Inflammatory macrophage treated with lipopolysaccharide for 4 hours (primary cell): ENCODE measurements at regions not wholly inside any gene's neighbourhood (a gene's known extent, or its start where the extent isn't known, plus 50 kb on each side); places are given as distances from the start of the nearest gene placed in this dataset.

Experiments used
- DNase-seq: peaks from one replicate; pipeline ENCODE4 v3.0.0-alpha.2; 2020

DNA sequence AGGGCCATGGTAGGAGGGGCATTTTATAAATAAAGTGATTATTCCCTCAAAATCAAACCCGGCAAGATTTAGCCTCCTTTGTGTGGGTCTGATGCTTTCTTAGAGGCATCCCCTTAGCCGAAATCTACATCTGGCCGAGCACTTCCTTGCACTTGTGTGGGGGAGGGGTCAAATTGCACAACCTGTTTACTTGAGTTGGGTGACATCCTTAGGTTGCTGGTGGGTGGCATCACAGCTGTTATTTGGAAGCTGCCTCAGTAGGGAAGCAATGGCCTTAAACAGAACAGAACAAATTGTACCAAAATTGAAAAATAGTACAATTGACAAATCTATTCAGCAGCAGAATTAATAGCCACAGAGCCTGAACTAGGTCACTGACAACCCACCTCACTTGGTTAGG, 546.1 kb downstream of the SNAPC1 start:
- no peak for DNase-seq

DNA sequence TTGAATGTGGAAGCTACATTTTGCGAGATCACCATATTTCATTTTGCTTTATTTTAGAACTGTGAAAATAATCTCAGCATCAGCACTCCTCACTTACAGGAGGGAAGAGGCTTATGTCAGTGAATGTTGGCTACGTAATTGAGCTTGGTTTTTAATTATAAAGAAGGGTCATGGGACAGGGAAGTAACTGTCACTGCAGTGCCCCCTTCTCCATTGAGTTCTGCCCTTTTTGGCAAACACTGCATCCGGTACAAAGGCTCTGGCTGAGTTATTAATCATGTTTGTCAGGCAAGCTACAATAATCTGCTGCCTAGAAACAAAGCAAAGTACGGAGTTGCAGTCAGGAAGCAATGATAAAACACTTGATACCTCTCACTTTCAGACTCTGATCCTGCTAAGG, 546.7 kb downstream of the SNAPC1 start:
- no peak for DNase-seq

DNA sequence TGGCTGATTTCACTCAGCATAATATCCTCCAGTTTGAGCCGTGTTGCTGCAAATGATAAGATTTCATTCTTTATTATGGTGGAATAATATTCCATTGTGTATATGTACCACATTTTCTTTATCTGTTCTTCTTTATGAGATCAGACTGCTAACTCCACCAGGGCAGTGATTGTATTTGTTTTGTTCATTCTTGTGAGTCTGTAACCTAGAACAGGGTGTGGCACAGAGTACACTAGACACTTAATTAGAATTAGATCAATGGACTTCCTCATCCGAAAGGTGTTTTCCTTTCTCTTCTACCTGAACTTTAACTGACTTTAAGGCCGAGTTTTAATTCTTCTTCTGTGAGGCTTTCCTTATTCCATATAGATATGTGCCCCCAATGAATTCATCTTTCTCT, 551.0 kb downstream of the SNAPC1 start:
- no peak for DNase-seq

DNA sequence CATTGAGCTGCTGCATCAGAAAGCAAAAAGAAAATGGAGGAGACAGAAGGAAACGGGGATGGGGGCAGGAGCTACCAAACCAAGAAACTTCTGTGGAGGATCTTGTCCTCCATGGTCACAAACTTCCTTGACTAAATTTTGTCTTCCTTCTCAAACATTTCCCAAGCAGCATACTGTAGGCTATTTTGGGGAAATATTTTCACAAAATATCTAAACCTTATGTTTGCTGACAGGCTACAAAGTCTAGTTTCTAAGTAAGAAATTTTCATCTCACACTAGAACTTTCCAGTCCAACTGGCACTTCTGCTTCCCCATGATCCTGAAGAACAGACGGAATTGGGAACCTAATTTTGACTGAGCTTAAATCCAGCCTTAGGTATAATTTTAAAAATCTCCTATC, 552.0 kb downstream of the SNAPC1 start:
- no peak for DNase-seq

DNA sequence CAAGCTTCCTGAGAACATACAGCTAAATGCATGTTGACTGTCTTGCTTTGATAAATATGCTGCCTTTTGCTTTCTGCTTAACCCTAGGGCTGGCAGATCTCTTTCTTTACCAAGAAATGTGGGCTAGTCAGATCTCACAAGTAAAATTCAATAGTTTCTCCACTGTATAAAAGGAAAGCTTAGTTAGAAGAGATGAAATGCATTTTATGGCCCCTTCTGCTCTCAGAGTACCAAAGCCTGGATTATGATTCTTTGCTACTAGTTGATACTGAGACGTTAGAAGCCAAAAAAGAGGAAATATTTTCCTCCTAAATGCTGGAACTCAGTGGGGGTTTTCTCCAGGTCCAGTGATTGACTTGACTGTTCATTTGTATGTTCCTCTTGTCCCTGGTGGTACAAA, 552.7 kb downstream of the SNAPC1 start:
- DNase-seq, result no peak

DNA sequence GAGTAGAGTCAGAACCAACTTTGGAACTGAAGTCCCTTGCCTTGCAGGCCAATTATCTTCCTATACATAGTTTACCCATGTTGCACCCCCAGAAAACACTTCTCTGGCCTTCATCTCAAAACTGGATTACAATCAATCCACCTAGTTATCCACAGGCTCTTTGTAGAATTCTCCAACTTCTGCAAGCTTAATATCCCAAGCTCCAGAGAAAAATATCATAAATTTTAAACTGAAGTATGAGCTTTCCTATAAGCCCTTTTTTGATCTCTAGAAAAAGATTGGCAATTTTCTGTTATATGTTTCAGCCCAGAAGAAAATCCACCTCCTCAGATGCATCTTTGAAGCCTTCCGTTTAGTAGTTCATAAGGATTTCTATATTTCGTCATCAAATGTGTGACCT, 553.4 kb downstream of the SNAPC1 start:
- DNase-seq, result no peak

DNA sequence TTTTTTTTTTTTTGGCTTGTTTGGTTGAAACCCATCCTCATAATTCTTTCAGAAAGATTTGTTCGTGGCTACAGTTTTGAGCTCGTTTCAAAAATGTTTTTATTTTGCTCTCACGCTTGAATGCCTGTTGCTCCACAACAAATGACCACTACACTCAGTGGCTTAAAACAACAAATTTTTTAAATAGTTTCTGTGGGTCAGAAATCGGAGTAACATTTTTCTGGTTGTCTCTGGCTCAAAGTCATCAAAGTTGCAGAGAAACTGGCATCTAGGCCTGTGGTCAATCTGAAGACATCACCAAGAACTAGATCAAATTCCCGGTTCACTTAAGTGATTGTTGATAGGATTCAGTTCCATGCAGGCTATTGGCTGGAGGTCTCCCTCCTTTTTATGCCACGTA, 560.0 kb downstream of the SNAPC1 start:
- DNase-seq, result no peak

DNA sequence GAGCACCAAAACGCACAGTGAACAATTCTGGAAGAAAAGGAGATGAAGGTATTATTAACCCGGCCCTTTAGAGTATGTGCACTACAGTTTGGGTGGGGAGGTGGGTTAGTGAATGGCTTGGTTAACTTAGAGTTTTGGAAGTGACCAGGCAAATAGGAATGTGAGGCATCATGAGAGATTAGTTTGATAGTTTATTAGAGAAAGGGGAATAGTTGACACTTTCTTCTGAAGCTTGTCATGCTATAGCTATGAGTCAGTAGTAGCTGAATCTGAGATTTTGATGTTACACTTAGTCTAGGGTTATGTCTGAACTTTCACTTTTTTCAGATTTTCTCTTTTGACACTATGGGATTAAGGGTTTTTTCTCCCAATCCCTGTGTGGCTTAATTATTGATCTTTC, 567.2 kb downstream of the SNAPC1 start:
- no peak for DNase-seq

DNA sequence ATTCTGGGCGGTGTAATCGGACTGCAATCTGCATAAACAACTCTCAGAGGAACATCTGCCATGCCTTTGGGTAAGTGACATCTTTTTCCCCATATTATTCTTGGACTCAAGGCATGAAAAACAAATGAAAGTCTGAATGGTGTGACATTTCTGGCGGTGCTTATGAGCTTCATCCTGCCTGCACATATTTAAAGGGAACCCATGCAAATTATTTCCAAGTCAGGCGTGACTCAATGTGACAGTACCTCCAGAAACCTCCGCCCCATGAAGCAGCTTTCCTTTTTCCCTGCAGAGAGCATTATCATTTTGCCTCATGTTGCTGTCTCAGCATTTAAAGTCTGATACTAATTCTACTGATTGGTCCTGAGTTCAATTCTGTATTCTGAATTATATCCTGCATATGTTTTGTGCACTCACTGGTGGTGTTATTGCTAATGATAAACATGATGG, 585.4 kb downstream of the SNAPC1 start:
- no peak for DNase-seq

DNA sequence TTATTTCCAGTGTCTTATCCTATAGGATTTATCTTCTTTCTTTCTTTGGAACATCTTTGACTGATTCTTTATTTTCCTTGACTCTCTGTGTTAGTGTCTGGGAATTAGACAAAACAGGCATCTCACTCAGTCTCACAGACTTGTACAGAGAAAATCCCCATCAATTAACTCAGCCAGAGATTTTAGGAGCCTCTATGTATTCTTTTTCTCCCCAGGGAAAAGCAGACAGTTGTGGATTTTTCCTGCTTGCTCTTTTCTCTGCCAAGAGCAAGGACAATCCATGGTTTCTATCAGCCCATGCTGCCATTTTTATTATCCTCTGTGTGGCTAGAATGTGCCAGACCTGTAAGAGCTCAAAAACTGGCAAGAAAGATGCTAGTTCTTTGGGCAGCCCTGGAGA, 595.1 kb downstream of the SNAPC1 start:
- DNase-seq, result no peak

DNA sequence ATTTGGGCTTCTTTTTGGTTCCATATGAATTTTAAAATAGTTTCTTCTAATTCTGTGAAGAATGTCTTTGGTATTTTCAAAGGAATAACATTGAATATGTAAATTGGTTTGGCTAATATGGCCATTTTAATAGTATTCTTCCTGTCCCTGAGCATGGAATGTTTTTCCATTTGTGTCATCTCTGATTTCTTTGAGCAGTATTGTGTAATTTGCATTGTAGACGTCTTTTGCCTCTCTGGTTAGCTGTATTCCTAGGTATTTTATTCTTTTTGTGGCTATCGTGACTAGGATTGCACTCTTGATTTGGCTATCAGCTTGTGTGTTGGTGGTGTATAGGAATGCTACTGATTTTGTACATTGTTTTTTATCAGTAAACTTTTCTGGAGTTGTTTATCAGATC, 601.9 kb downstream of the SNAPC1 start:
- DNase-seq, result no peak

DNA sequence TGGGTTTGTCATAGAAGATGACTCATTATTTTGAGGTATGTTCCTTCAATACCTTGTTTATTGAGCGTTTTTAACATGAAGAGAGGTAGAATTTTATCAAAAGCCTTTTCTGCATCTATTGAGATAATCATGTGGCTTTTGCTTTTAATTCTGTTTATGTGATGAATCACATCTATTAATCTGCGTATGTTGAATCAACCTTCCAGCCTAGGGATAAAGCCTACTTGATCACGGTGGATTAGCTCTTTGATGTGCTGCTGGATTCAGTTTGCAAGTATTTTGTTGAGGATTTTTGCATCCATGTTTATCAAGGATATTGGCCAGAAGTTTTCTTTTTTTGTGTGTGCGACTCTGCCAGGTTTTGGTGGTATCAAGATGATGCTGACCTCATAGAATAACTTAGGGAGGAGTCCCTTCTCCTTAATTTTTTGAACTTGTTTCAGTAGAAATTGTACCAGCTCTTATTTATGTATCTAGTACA, 602.6 kb downstream of the SNAPC1 start:
- DNase-seq, result no peak

DNA sequence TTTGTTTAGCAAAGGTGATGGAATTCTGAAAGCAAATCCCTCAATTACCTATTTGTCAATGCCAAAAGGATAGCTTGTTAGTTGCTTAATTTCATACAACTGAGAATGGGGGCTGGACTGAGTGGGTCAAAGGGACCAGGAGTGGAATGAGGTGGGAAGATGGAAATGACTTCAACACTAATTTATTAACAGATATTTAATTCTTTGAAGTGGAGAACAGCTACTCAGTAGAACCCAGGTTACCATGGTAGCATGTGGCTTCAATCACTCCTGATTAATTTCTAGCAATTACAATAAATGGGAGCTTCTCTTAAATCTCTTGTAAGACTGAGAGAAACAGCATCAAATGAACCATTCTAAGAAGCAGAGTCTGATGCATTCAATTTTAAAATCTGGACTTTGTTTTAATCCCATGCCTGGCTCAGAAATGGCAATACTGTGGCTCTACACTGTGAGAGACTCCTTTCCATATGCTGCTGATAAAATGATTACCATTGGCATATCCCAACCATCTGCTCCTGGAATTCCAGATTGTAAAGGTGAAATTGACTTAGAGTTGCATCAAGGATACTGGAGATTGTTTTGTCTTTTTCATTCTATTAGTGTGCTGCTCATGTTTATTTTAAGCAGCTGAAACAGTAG, 607.8 kb downstream of the SNAPC1 start:
- no peak for DNase-seq

DNA sequence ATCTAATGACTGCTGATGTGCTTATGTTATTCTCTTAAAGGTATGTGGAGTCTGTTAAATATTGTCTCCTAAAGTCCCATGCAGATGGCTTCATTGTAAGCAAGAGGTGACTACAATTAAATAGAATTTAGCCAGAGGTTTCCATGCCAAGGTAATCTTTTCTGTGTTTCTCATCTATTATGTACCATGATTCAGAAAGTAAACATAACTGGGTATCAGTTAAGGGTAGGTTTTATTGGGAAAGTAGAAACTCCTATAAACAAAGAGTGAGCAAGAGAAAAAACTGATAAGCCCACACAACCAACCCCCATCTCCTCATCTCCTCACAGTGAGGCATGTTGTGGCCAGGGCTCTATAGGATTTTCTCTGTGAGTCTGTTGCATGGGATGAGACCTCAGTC, 611.7 kb downstream of the SNAPC1 start:
- no peak for DNase-seq

DNA sequence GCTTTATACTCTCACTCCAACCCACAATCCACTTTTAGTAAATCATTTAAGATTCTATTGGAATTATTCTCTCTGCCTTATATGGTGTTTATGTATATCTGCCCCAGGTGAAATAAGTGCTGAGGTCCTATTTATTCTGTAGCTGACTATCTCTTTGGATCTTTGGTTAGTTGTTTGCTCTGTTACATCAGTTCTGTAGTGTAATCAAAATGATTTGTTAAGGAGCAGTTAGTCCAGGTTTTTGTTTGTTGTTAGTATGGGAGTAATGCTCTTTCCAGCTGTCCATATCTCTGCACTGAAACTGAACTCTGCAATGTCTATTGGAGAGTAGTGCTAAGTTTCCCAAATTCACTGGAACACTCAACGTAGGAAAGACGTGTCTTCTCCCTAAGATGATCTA, 615.8 kb downstream of the SNAPC1 start:
- DNase-seq, result no peak

DNA sequence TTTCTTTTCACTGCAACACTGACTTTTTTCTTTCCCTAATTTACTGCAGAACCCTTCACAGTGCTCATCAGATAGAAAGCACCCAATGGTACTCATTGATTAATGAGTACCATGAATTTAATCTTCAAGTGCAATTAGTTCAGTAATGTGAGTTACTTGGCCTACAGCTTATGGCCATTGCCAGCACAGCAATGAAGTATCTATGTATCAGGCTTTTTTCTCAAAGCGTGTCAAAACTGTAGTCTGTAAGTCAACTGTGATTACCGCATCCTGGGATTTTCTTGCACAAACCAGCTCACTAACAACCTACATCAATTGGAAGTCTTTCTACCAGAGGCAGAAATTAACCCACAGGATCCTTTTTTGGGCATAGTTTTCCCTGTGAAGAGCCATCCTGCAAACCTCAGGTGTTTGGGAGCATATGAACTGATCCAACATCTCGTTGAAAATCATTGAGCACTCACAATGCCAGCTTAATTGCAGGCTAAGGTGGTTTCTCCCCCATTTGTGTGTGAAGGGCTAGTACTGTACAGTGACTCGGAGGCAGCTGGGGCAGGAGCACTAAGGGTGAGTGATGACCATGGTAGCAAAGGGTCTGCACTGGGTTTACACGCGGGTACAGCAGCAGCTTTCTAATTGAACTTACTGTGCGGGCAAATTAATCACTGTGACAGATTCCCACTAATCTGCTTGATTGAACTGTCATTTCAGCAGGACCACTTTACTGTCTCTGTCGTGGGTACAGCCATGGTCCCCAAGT, 619.3 kb downstream of the SNAPC1 start:
- no peak for DNase-seq

DNA sequence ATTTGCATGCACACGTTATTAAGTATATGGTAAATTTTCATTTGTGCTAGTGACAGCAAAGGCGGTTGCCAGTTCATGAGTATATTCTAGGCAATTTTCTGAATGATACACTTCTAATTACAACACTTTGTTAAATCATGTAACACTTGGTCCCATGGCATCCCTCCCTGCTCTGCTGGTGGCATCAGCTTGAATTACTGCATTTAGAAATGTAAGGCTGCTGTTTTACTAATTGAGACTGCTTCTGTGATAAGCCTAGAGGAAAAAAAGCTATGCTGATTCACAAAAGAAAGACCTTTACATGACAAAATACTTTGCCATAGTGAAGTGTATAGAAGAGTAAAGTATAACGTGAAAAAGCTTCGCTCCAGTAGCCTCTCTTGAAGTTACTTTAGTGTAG, 636.1 kb downstream of the KCNH5 start:
- no peak for DNase-seq

DNA sequence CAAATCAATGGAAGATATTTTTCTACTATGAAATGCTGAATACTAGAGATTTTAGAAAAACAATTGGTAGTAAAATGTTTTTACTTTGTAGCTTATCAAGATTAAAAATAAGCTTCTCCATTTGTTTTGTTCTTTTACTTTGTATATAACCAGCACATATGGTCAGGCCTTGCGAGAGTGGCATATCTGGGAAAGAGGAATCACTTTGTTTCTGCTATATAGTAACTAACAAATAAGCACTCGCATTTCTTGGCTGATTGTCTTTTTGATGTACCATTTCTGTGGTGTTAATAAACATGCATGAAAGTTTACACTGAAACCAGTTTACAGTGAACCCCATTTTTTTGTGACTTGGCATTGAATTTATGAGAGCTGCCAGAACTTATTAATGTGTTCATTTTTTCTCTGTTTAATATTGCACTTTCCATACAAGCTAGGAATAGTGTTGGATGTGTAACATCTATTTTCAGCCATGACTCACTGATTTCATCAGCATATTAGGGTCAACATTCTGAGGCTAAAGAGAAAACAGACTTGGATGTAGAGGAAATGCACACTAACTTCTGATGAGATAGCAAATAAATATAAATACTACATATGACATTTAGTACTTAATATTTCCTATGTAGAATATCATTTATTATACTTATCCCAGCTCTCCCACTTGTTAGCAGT, 635.5 kb downstream of the KCNH5 start:
- no peak for DNase-seq

DNA sequence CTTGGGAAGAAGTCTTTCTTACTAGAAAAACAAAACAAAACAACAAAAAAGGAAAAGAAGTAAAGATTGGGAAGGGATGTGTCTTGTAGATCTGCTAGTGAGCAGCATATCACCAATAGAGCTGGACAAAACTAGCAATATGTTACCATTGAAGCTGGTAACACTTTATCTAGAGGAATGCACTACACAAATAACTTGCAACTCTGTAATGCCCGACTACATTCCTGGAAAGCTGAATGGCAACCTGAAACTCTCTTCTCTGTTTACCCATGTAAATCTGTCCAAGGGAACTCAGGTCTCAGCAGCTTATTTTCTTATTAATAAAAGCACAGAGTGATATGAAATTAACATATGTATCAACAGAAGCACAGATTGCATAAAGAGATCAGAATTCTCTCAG, 624.4 kb downstream of the KCNH5 start:
- no peak for DNase-seq

DNA sequence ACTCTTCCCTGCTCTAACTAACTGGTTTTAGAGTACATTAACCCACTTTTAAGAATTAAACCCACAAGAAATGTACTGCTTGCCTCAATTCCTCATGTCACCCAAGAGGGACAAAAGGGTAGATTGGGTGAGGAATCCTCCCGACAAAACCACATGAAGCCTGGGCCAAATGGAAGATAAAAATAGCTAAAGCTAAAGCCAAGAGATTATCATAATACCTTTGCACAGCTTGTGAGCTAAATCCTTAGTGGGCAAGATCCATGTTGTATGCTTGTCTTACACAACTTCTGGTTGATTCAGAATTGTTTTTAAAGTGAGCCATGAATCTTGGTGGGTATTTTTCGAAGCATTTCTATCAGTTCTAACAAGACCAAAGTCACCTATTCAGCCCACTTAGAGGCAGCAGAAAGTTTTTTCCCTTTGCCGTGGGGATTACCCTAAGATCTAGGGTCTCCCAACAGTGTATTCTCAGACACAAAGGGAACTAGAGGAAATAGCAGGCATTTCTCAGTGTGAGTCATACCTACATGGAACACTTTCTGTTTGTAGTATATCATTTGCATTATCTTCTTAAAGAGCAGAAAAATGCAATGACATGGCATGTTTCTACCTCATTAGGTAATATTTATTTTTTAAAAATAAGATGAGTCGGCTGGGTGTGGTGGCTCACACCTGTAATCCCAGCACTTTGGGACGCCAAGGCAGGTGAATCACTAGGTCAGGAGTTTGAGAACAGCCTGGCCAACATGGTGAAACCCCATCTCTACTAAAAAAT, 616.6 kb downstream of the KCNH5 start:
- no peak for DNase-seq

DNA sequence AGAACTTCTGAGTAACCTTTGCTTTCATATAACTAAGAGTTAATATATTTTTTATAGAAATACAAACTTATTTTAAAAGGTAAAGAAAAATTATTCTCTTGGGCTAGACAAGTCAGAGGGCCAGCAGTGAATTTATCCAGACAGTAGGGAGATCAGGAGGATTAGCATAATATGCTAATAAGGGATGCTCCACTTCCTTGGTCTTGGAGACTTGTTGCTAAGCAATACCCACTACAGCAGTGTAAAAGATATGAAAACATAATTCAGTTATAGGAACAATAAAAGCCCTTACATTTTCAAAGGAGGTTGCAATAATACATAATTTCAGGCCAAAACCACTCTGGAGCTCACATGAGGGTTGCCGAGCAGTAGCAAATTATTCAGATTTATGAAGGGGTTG, 615.6 kb downstream of the KCNH5 start:
- DNase-seq, result no peak

DNA sequence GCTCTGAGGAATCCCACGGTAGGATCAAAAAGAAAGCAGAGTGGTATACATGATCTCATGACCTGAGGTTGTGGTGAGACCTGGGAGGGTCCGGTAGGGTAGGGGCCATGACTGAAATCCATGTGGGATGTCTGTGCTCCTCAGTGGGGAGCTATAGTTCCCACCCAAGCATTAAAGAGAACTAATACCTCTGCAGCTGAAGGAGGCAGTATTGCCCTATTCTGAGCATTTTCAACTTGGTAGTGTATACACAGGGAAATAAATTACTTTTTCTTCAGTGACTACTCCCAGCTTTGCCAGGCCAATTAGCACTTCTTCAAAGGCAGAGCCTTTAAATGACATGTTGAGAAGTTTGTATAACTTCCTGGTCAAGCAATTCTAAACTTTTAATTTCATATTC, 613.8 kb downstream of the KCNH5 start:
- DNase-seq, result no peak

DNA sequence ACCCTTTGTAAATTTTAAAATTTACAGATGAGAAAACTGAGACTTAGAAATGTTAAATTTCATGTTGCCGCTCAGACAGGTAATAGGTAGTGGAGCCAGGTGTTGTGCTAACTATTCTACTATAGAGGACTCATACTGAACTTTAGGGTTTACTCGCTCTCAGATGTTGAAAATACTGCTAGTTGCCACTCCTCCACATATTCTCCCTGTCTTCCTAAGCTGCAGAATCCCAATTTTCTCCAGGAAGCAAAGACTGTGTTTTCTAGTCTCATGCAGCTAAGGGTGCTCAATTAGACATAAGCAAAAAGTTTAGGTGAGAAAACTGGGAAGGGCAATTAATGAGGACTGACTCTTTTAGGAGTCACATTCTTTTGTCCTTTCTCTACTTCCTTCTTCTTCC, 612.3 kb downstream of the KCNH5 start:
- DNase-seq, result no peak
